COLO829 (cell line): ENCODE measurements at regions not wholly inside any gene's neighbourhood (a gene's known extent, or its start where the extent isn't known, plus 50 kb on each side); places are given as distances from the start of the nearest gene placed in this dataset.

Experiments
- DNase-seq: peaks from one replicate; pipeline ENCODE4 v3.0.0; 2012; ENCODE audit warnings: low spot score

DNA sequence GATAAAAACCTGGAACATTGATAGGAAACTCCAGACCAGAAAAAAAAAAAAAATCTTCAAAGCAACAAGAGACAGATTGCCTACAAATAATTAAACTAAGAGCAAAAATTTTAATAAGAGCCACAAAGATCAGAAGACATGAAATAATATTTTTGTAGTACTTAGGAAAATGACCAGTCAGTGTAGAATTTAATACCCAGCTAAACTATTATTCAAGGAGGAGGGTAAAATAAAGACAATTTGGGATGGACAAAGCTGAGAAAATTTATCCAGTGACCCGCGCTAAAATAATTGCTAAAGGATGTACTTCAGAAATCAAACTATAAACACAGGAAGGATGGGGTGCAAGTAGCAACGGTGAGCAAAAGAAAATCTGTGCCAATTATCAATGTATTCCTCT is 133.2 kb downstream of the AQP9 start:
- DNase-seq: no peak

DNA sequence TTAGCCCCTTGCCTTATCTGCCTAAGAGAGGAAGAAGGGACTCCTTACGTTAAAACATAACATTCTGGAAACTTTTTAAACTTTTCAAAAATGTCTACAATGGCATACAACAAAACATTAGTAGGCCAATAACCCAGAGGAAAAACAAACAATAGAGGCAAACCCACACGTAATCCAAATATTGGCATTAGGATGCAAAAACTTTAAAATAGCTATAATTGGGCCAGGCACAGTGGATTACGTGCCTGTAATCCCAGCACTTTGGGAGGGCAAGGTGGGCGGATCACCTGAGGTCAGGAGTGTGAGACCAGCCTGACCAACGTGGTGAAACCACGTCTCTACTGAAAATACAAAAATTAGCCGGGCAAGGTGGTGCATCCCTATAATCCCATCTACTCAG is 134.9 kb downstream of the AQP9 start:
- no peak for DNase-seq

DNA sequence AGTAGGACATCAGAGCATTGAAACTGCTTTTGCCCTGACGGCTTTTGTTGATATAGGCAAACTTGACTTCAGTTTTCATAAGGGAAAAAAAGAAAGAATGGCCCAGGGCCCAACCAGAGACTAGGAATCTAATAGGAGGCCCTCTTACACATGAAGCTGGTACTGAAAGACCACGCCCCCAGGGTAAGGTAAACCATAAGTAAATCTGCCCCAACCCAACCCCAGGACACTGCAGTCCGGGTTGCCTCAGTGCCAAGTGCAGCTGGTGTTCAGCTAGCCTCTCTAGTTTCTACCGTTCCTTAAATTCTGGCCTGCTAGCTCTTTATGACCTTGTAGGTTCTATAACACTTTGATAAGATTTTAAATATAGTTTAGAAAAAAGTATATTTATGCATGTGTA is 136.7 kb downstream of the AQP9 start:
- DNase-seq: no peak

DNA sequence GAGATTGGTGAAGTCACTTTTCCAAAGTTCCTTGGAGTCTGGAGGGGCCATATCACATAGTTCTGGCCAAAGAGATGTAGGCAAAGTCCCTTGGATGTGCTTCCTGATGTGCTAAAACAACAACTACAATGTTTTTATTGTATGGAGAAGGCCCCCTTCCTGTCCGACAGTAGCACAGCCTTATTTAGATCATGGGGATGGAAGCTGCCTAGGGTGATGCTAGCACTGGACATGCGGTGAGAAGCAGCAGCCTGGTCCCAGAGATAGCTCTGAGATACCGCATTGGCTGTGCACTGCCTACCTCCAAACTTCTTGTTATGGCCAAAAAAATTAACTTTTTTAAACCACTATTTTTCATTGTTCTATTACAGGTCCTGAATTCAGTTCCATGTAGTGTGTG is 137.6 kb downstream of the AQP9 start:
- DNase-seq: no peak

DNA sequence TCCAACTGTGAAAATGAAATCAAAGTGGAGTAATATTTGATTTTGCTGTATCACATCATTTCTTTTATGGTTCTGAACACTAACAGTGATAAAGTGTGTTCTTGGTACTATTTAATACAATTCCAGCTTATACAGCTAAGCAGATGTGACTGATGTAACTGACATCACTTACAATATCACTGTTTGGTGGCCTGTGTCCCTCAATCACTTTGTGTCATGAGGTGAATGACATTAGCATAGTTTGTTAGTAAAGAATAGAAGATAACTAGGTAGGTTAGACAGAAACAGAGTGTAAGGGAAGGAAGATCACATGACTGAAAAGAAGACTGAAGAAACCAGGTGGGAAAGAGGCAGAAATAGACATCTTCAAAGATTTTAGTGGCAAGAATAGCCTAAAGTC is 138.7 kb downstream of the AQP9 start:
- DNase-seq: no peak

DNA sequence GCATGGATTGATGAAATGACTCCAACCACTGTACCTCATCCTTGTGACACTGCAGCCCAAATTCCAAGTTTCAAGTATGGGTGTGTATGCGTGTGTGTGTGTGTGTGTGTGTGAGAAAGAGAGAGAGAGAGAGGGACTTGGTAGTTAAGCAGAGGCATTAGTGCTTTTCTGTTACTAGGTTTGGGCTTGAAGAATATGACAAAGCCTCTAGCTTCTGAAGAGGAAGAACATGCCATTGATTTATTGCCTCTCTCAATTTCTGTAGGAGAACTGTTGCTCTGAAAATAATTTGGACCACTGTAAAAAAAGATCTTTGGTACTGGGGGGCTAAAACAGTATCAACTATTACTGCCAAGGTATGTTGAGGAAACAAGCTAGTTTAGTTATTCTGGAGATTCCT is 139.2 kb downstream of the AQP9 start:
- DNase-seq: no peak

DNA sequence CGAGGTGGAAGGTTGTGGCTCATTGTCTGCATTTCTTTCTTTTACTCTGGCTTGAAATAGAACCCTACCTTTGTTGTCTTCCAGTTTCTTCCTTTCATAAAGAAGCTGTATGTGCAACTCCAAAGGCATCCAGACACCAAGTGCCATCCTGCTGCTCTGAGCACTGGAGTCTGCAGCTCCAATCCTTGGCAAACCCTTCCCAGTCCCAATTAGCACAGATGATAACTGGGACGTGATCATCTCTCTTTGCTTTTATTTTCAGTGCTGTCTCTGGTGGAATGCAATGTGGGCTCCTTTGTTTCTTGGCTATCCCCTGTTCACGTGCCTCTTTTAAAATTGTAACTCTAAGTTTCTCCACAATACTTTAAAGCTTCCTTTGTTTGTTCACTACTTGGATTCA is 140.9 kb downstream of the AQP9 start:
- no peak for DNase-seq

DNA sequence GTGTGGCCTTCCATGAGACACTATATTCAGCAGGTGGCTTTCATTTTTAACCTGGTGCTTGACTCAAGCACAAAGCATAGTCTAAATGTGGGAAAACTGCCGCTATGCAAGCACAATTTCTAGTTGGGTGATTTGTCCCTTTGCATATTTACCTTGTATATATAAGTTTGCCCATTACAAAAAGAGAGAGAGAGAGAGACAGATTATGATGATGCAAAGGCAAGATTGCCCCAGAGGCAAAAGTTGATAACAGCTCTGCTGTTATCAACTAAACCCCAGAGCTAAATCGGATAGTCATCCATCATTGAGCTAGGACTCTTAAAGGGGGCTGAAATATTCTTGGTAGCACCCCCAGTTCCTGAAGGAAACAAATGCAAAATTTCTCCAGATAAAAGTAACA is 141.5 kb downstream of the AQP9 start:
- no peak for DNase-seq

DNA sequence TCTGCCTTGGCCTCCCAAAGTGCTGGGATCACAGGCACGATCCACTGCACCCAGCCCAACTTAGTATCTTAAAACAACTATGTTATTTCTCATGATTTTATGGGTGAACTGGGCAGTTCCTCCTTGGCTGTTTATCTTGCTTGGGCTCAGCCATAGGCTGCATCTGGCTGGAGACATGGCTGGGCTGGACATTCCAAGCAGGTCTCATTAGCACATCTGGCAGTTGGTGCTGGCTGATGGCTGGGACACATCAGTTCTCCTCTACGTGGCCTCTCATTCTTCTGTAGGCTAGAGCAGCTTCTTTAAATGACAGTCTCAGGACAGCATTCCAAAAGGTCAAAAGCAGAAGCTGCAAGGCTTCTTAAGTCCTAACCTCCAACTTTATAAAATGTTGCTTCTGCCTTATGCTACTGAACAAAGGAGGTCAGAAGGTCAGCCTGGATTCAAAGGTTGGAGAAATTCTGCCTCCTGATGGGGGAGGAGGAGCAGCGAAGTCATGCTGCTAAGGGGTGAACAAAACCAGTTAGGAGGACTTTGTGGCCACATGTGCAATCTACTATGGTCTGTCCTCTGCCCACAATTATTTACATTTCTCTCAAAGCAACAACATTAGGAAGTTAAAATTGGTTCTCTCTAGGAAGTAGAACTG is 144.0 kb downstream of the AQP9 start:
- no peak for DNase-seq

DNA sequence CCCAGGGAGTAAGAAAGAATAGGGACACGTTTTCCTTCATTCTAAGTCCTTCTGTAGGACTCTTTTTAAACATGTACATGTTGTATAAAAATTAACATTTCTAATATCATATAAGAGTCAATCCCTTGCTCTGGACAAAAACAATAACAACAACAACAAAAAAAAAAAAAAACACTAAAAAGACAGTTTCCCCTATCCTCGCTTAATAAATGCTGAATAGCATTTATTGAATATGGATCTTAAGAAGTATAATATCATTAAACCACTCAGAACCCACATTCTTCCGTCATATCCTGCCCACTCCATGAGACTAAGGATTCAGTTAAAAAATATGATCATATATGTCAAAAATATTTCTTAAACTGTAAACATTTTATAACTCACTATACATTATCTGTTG is 145.1 kb downstream of the AQP9 start:
- DNase-seq: no peak

DNA sequence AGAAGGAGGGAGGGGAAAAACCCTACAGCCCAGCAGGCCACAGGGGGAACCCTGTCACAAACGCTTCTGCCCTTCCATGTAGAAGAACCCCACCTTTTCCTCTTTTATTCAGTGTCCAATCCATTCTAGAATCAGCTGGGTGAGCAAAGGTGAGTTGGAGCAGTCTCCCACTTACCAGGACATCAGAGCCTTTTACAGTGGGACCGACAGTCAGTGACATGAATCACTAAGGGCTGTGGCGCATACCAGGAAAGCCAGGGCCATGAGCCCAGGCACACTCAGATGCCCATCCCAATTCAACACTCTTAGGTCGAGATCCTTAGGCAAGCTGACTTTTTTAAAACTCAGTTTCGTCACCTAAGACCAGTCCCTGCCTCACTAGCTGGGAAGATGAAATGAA is 146.1 kb downstream of the AQP9 start:
- no peak for DNase-seq

DNA sequence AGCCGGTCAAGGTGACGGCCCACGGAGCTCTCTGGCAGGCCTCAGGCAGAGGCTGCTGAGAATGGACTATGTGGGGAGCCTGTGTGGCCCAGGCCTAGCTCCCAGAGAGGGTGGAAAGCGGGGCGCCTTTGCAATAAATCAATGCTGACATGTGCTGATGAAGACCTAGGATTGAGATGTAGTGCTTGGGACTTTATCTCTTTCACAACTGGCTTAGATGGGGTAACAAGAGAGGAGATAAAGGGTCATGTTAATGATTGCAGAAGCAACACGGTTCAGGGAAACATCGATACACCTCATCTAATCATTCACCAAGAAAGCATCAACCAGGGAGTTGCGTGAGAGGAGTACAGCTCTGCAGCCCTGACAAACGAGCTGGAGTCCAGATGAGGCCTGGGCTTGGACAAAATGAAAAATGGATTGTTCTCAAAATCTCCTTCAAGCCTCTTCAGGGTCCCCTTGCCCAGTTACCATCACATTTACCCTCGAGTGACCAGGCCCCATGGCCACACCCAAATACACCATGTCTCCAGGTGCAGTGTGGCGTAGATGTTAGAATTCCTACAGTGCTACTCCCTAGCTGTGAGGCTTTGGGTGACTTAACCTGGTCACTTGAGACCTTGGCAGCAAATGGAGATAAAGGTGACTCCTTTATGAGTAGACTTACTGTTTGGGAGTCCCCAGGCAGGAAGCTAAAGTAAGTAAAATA is 146.4 kb upstream of the LIPC start:
- DNase-seq: no peak

DNA sequence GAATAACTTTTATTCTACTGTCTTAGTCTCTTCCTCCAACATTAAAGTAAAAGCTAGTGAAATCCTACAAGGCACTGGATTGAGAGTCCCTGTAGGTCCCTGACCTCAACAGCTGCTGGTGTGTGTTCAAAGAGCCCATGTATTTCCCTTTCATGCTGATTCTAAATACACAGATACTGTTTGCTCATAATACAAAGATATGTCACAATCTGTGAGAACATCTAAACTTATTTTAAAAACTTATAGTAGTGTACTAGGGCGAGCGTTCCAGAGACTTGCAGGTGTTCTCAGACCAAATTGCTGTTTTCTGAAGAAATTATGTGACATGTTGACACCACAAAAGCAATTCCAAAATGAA is 145.9 kb upstream of the LIPC start:
- DNase-seq: no peak

DNA sequence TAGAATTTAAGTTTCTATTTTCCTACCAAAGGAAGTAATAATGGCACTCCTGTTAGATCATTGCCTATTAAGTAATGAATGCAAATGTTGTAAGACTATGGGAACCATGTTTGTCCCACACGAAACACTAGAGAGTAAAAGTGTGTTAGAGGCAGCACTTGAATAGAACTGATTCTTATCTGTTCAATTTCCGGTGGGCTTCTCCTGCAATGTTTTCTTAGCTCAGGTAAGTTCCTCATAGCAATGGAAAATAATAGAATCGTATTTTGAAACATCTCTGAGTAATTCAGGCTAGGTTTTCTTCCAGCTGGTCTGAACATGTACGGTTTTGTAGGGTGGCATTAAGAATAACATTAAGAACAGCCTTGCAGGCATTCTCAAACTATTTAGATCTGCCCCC is 145.3 kb upstream of the LIPC start:
- no peak for DNase-seq

DNA sequence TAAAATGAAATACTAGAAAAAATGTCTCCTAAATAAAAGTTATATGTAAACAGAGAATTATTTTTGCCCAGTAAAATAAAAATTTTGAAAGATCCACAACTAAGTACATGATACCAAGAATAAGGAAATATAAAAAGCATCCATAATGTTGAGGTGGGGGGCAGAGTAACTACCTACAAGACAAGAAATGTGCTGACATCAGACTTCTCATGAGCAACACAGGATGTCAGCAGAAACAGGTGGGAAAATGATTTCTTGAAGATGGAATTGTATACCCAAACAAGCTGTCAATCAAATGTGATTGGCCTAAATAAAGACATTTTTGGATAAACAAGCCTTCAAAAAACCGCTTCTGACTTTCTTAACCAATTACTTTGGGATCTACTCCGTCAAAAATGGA is 143.9 kb upstream of the LIPC start:
- no peak for DNase-seq

DNA sequence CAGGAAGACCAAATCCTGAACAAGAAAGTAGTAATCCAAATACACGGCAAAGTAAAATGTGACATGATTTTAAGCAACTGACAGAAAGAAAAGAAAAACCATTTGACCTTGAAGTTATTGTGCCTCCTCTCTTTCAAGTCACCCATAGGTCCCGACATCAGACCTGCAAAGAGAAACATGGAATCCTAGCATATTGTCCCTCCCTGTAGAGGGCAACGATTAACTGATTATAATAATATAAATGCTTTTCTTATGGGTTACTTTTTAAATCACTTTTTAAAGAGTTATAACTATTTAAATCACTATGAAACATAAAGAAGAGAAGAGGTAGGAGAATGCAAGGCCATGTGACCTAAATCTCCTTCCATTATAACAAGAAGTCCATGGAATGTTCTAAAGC is 143.2 kb upstream of the LIPC start:
- DNase-seq: no peak

DNA sequence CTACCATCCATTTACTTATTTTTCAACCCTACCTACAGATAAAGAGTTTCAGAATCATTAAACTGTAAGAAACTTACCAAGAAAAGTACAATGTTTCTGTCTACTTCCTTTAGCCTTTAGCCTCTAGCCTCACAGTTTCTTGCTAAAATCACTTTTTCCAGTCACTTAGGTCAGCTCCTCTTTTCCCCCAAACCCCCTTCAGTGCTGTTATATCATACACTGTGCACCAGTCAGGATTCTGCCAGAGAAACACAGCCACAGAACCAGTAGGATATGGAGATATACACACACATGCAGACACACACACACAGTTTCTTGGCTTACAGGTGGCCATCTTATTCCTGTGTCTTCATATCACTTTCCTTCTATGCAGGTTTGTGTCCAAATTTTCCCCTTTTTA is 139.9 kb upstream of the LIPC start:
- no peak for DNase-seq

DNA sequence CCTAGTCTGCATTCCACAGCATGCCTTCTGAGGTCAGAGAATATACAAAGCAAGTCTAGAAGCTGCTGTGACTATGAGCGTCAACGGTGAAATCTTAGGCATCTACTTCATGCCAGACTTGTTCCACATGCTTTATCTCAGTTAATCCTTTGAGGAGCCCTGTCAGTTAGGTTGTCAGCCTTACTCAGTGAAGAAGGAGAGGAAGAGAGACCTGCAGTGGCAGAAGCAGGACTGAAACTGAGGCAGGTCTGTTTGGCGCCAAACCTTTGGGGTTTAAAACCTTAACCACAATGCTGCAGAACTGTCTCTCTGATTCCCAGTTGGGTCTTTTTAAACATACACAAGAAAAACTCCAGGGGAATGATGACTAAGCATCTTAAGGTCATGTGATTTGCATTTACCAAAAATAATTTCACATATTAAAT is 139.0 kb upstream of the LIPC start:
- no peak for DNase-seq

DNA sequence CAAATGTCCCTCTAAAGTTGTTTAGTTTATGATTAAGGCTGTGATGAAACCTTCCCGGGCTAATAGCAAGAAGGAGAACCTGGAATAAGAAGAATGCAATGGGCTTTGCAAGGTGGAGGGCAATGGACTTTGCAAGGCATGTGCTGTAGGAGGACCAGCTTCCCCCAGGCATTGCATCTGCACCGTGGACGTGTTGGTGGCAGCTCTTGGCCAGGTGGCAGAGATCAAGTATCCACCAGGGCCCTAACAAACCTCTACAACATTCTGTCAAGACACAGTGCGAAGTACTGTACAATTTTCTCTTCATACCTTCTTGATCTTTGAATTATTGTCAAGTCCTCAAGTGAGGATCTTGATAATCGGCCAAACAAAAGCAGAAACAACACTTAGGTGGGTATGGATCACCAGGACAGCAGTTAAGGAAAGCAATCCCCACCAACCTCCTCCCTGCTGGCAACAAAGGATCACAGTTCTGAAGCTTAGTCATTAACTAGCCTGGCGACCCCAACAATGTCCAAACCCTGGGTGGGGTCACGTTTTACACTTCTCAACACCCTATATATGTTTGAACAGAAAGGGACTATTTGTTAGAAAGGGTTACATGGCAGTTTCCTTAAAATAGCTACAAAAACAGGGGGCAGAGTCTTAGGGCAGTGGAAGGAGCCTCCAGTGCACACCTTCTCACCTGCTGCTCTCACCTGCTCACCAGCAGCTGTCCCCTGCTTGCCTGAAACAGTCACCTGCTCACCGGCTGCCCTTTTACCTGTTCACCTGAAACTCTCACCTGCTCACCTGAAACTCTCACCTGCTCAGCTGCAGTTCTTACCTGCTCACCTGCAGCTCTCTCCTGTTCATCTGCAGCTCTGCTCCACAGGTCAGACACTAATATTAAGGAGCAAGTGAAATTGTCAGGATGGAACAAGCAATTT is 137.9 kb upstream of the LIPC start:
- no peak for DNase-seq

DNA sequence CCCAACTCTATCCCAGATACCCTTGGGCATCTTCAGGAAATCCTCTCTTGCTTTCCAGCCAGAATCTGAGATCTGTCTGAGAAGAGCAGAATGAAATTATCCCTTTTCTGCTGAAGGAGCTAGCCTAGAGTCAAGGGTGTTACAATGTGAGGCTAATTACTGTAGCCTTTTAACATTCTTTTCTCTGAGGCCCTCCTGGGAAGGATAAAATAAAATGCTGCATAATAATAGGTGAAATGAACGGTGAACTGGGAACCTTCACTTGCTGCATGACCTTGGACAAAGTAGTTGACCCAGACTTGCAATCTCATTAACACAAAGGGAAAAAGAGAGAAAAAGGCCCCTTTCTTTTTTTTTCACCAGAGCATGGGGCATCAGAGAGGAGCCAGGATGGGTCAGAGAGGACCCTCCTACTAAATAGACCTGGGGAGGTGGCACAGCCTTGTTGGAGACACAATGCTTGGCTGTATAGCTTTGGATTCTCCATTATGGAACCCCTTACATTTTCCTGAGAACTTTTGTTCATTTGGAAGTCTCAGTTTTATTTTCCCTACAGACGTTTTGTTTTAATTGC is 137.0 kb upstream of the LIPC start:
- DNase-seq: no peak

DNA sequence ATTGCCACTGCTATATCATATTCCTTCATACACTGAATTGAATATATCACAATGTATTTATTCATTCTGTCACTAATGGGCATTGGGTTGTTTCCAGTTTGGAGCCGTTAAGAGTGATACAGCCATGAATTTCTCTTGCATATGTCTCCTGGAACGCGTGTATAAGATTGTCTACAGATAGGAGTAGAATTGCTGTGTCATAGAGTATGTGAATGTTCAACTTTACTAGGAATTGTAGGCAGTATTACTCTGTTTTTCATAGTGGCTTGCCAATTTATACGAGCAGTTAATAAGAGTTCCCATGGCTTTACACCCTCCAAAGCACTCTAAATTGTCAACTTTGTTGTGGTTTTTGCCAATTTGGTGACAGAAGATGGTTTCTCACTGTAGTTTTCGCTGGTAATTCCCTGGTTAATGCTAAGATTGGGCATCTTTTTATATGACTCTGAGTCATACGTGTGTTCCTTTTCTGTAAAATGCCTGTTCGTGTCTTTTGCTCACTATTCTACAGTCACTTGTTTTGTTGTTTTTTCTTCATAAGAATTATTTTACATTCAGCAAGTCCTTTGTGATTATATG is 136.1 kb upstream of the LIPC start:
- DNase-seq: no peak

DNA sequence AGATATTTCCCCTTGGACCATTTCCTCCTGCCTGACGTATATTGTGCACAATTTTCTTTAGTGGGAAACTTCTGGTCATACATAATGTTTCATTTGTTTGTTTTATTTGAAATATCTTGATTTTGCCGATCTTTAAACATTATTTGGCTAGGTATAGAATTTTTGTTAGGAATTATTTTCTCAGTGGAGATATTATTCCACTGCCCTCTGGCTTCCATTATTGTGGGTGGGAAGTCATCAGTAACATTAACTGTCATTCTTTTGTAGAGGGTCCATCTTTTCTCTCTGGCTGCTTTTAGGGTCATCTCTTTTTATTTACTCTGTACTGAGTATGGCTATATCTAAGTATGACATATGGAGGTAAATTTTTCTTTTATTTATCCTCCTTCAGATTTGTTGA is 135.5 kb upstream of the LIPC start:
- no peak for DNase-seq

DNA sequence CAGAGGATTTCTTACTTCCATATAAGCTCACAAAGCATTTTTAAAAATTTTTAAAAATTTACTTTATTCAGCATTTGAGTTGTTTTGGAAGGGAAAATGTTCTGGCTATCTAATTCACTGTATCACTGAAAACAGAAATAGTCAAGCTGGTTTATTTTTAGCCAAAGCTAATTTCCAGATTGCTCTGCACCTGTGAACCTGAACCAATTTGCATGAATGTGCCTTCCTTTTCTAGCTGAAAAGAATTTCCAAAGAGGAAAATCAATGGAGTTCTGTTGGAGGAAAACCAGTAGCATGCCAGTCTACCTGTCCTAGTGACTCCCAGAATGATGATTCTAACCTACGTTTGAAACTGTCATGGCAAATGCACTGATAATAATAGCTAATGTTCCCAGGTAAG is 134.2 kb upstream of the LIPC start:
- DNase-seq: no peak
